ENCODE measurements at regions not wholly inside any gene's neighbourhood (a gene's known extent, or its start where the extent isn't known, plus 50 kb on each side); places are given as distances from the start of the nearest gene placed in this dataset.

GRCh38 chr16:27724482-27725235 lies 174.7 kb downstream of the KATNIP start:
- CTCF ChIA-PET: no interaction called here
- H3K27ac ChIP-seq (ENCODE audit: low read depth, low read length): no peak overlapping the region

DNA sequence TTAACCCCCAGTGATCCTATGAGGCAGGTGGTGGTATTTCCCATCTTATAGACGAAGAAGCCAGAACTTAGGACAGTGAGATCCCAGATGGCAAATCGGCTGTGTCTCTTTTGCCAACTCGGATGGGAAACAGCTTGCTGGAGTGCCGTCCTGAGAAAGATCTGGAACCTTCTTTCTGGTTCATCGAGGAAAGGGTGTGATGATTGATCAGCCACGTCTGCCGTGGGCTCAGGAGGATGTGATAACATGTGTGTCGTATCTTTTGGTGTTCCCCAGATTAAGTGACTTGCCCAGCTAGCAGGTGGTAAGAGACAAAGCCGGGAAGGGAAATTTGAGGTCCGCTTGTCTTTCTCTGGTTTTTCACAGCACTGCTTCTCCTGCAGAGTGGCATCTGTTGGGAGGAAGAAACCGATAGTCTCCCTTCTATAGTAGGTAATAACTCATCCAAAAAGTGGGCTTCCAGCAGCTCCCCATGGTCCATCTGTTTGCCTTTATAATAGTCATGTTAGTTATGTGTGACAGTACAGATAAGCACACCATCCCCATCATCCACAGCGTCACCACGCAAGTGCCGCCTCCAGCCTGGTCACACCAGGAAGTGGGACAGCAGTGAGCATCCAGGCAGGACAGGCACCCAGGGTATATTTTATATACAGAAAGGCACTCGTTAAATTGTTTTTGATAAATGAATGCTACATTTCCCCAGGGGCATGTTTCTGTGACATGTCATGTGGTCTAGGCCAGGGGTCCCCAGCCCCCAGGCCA lies 175.5 kb downstream of the KATNIP start:
- H3K27me3 ChIP-seq (ENCODE audit: insufficient read depth, low read length): no peaks in the 10 kb centered on the region
- no peak for ATAC-seq
- H3K36me3 ChIP-seq (ENCODE audit: control insufficient read depth in 1 of 2, insufficient read depth in 2 of 2, low read length in 2 of 2): no peaks in the 10 kb centered on the region; a peak in 1 of 4 replicates
- BruUV-seq (replicated peaks): no TSS peak
- CTCF ChIA-PET: no interaction called here
- POLR2A ChIA-PET: no interaction called here
- RAD21 ChIA-PET (ENCODE audit: low non-redundant PET in 1 of 2, low total read pairs in 2 of 2, uncharacterized antibody in 2 of 2, unreplicated experiment in 2 of 2): no interaction called here
- DNase-seq (ENCODE audit: low read depth, low spot score): no peak
- no peaks in the 10 kb centered on the region for H3K9me3 ChIP-seq (ENCODE audit: control insufficient read depth in 1 of 2, insufficient read depth in 1 of 2, low read depth in 1 of 2, low read length in 2 of 2)
- no peaks in the 10 kb centered on the region for H3K79me2 ChIP-seq (ENCODE audit: insufficient read depth, low read length)
- intact Hi-C loops (cut with micrococcal nuclease): no loop called here
- peaks cover 0 to 7% of the 10 kb centered on the region in 2 experiments; a peak in 3 of 4 replicates for H3K4me1 ChIP-seq (ENCODE audit: control insufficient read depth in 1 of 2, insufficient read depth in 2 of 2, low read length in 2 of 2)
- no peaks in the 10 kb centered on the region for H4K20me1 ChIP-seq (ENCODE audit: insufficient read depth)
- no peak overlapping the region for H3K4me3 ChIP-seq (replicated peaks in 1 of 2; ENCODE audit: low read depth in 1 of 2, low read length in 2 of 2)
- H2AFZ ChIP-seq (ENCODE audit: low read depth, low read length, poor library complexity, severe bottlenecking): no peak overlapping the region
- H3K9me2 ChIP-seq (ENCODE audit: insufficient read depth): no peaks in the 10 kb centered on the region
- no peak overlapping the region for H3K4me2 ChIP-seq (ENCODE audit: low read length)
- no peak overlapping the region for H3K9ac ChIP-seq (ENCODE audit: low read length)
- no peak overlapping the region for H3K27ac ChIP-seq (ENCODE audit: low read depth, low read length)
- TF ChIP-seq, protein P1, sequence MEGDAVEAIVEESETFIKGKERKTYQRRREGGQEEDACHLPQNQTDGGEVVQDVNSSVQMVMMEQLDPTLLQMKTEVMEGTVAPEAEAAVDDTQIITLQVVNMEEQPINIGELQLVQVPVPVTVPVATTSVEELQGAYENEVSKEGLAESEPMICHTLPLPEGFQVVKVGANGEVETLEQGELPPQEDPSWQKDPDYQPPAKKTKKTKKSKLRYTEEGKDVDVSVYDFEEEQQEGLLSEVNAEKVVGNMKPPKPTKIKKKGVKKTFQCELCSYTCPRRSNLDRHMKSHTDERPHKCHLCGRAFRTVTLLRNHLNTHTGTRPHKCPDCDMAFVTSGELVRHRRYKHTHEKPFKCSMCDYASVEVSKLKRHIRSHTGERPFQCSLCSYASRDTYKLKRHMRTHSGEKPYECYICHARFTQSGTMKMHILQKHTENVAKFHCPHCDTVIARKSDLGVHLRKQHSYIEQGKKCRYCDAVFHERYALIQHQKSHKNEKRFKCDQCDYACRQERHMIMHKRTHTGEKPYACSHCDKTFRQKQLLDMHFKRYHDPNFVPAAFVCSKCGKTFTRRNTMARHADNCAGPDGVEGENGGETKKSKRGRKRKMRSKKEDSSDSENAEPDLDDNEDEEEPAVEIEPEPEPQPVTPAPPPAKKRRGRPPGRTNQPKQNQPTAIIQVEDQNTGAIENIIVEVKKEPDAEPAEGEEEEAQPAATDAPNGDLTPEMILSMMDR (IDR thresholded peaks at IDR 0.05 in 2 of 3, conservative IDR thresholded peaks at IDR 0.05 in 1 of 3; ENCODE audit: borderline replicate concordance in 1 of 3, insufficient read depth in 1 of 3, low read depth in 2 of 3, low read length in 2 of 3): no peak
- no peak for TF ChIP-seq YY1 (IDR thresholded peaks at IDR 0.05; ENCODE audit: extremely low read depth, insufficient replicate concordance, low read depth, low read length)
- TF ChIP-seq EZH2 (IDR thresholded peaks at IDR 0.05): no peak
- TF ChIP-seq ZBTB33 (IDR thresholded peaks at IDR 0.05; ENCODE audit: extremely low read depth, insufficient replicate concordance, low read length): no peak
- TF ChIP-seq ZFX (IDR thresholded peaks at IDR 0.05): no peak
- TF ChIP-seq SP1 (IDR thresholded peaks at IDR 0.05; ENCODE audit: low read depth): no peak
- TF ChIP-seq ELF1 (IDR thresholded peaks at IDR 0.05; ENCODE audit: borderline replicate concordance, low read depth): no peak
- no peak for TF ChIP-seq POLR2AphosphoS5 (IDR thresholded peaks at IDR 0.05; ENCODE audit: low read depth, low read length)
- TF ChIP-seq, protein P2, sequence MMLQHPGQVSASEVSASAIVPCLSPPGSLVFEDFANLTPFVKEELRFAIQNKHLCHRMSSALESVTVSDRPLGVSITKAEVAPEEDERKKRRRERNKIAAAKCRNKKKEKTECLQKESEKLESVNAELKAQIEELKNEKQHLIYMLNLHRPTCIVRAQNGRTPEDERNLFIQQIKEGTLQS (IDR thresholded peaks at IDR 0.05): no peak

More at GRCh38 chr16:27724482-27725235, 174.7 kb downstream of the KATNIP start:
- Histone ChIP-seq H3K9ac (ENCODE audit: low read length) (no peak overlapping the region), H3K79me2 (ENCODE audit: insufficient read depth, low read length) (no peaks in the 10 kb centered on the region), H2AFZ (ENCODE audit: low read depth, low read length, poor library complexity, severe bottlenecking) (no peak overlapping the region), H3K4me1 (ENCODE audit: control insufficient read depth in 1 of 2, insufficient read depth in 2 of 2, low read length in 2 of 2) (peaks cover 0 to 7% of the 10 kb centered on the region in 2 experiments; a peak in 3 of 4 replicates), H4K20me1 (ENCODE audit: insufficient read depth) (no peaks in the 10 kb centered on the region), H3K9me2 (ENCODE audit: insufficient read depth) (no peaks in the 10 kb centered on the region), H3K4me2 (ENCODE audit: low read length) (no peak overlapping the region), H3K27me3 (ENCODE audit: insufficient read depth, low read length) (no peaks in the 10 kb centered on the region), H3K36me3 (ENCODE audit: control insufficient read depth in 1 of 2, insufficient read depth in 2 of 2, low read length in 2 of 2) (no peaks in the 10 kb centered on the region; a peak in 1 of 4 replicates), H3K4me3 (replicated peaks in 1 of 2; ENCODE audit: low read depth in 1 of 2, low read length in 2 of 2) (no peak overlapping the region), H3K9me3 (ENCODE audit: control insufficient read depth in 1 of 2, insufficient read depth in 1 of 2, low read depth in 1 of 2, low read length in 2 of 2) (no peaks in the 10 kb centered on the region)
- TF ChIP-seq EZH2 (IDR thresholded peaks at IDR 0.05) (no peak), SRF (IDR thresholded peaks at IDR 0.05; ENCODE audit: low read depth) (no peak), TCF7L2 (IDR thresholded peaks at IDR 0.05; ENCODE audit: borderline replicate concordance, extremely low read depth, insufficient read depth, insufficient read length) (no peak), POLR2A (IDR thresholded peaks at IDR 0.05; ENCODE audit: borderline replicate concordance, extremely low read depth, insufficient read depth, insufficient read length) (no peak), EZH2phosphoT487 (IDR thresholded peaks at IDR 0.05; ENCODE audit: borderline replicate concordance) (no peak), SIN3A (IDR thresholded peaks at IDR 0.05; ENCODE audit: low read depth) (no peak), FOSL1 (IDR thresholded peaks at IDR 0.05; ENCODE audit: low read depth) (no peak), RAD21 (IDR thresholded peaks at IDR 0.05; ENCODE audit: low read depth) (no peak)
- TF ChIP-seq, protein P2 (IDR thresholded peaks at IDR 0.05): no peak
- no TSS peak for BruUV-seq (replicated peaks)
- ChIA-PET RAD21 (ENCODE audit: low non-redundant PET in 1 of 2, low total read pairs in 2 of 2, uncharacterized antibody in 2 of 2, unreplicated experiment in 2 of 2) (no interaction called here), POLR2A (no interaction called here)
- DNase-seq (ENCODE audit: low read depth, low spot score): no peak
- no peak for ATAC-seq
- intact Hi-C loops (cut with micrococcal nuclease): no loop called here
